Hepatocyte (in vitro differentiated cells): ENCODE measurements at regions not wholly inside any gene's neighbourhood (a gene's known extent, or its start where the extent isn't known, plus 50 kb on each side); places are given as distances from the start of the nearest gene placed in this dataset.

Experiments
- DNase-seq: peaks from one replicate; pipeline ENCODE4 v3.0.0-alpha.2; 2016; ENCODE audit warnings: low spot score
- H2AFZ ChIP-seq: fragments of 200-600 bp; sonication (generic); 2 replicates; pipeline ENCODE4 v1.6.0; 2016; ENCODE audit warnings: antibody characterized with exemption, mild to moderate bottlenecking
- H3K27ac ChIP-seq: fragments of 200-600 bp; sonication (generic); 2 replicates; pipeline ENCODE4 v1.5.1; 2016; ENCODE audit warnings: mild to moderate bottlenecking
- H3K27me3 ChIP-seq: fragments of 200-600 bp; sonication (generic); 2 replicates; pipeline ENCODE4 v1.6.1; 2016
- H3K36me3 ChIP-seq: fragments of 200-600 bp; sonication (generic); replicated peaks from 2 replicates; pipeline ENCODE4 v1.5.1; 2016; ENCODE audit warnings: low read depth; ENCODE audit not compliant: insufficient read depth
- H3K4me1 ChIP-seq: fragments of 200-600 bp; sonication (generic); 2 replicates; pipeline ENCODE4 v1.5.1; 2016; ENCODE audit warnings: mild to moderate bottlenecking, moderate library complexity; ENCODE audit not compliant: insufficient read depth
- H3K4me2 ChIP-seq: fragments of 200-600 bp; sonication (generic); 2 replicates; pipeline ENCODE4 v1.6.0; 2016
- H3K4me3 ChIP-seq: fragments of 200-600 bp; sonication (generic); 2 replicates; pipeline ENCODE4 v1.5.1; 2016; ENCODE audit warnings: mild to moderate bottlenecking
- H3K79me2 ChIP-seq: fragments of 200-600 bp; sonication (generic); 2 replicates; pipeline ENCODE4 v1.6.0; 2017; ENCODE audit warnings: mild to moderate bottlenecking
- H3K9me2 ChIP-seq: fragments of 200-600 bp; sonication (generic); replicated peaks from 2 replicates; pipeline ENCODE4 v1.6.0; 2017; ENCODE audit warnings: mild to moderate bottlenecking; ENCODE audit not compliant: insufficient read depth
- H3K9me3 ChIP-seq: fragments of 200-600 bp; sonication (generic); 2 replicates; pipeline ENCODE4 v1.5.1; 2016; ENCODE audit warnings: low read depth, mild to moderate bottlenecking
- H4K20me1 ChIP-seq: fragments of 200-600 bp; sonication (generic); 2 replicates; pipeline ENCODE4 v1.6.0; 2016; ENCODE audit warnings: mild to moderate bottlenecking; ENCODE audit not compliant: insufficient read depth, poor library complexity, severe bottlenecking
- EZH2 ChIP-seq: fragments of 200-600 bp; sonication (generic); IDR thresholded peaks from 2 replicates; pipeline ENCODE4 v1.6.1; 2016; ENCODE audit warnings: antibody characterized with exemption, mild to moderate bottlenecking, borderline replicate concordance
- EZH2phosphoT487 ChIP-seq: fragments of 200-600 bp; sonication (generic); IDR thresholded peaks from one replicate; pipeline ENCODE4 v1.6.1; 2018; ENCODE audit warnings: antibody characterized with exemption, mild to moderate bottlenecking, low read depth, moderate library complexity; ENCODE audit not compliant: unreplicated experiment, severe bottlenecking
- WGBS: methylation state at CpG from one replicate; pipeline ENCODE4 v1.1.6; 2016; ENCODE audit warnings: low lambda C conversion rate; ENCODE audit errors: missing lambda C conversion rate; 5-methylcytosine and 5-hydroxymethylcytosine counted together
- TF ChIP-seq, protein P1 (sequence below): fragments of 200-600 bp; sonication (generic); IDR thresholded peaks from 2 replicates; pipeline ENCODE4 v1.5.1; 2016; ENCODE audit warnings: antibody characterized with exemption, mild to moderate bottlenecking; ENCODE audit not compliant: poor library complexity

- Histone ChIP-seq H3K4me2 (peak overlapping the region; percentile 4), H3K27ac (no peak overlapping the region), H3K4me1 (no peaks in the 10 kb centered on the region), H2AFZ (no peak overlapping the region), H4K20me1 (no peaks in the 10 kb centered on the region), H3K9me3 (no peaks in the 10 kb centered on the region), H3K36me3 (no peaks in the 10 kb centered on the region), H3K9me2 (no peaks in the 10 kb centered on the region), H3K4me3 (no peak overlapping the region), H3K27me3 (no peaks in the 10 kb centered on the region), H3K79me2 (no peaks in the 10 kb centered on the region)
- no peak for DNase-seq
- TF ChIP-seq EZH2 (no peak), EZH2phosphoT487 (no peak)
- TF ChIP-seq, protein P1, sequence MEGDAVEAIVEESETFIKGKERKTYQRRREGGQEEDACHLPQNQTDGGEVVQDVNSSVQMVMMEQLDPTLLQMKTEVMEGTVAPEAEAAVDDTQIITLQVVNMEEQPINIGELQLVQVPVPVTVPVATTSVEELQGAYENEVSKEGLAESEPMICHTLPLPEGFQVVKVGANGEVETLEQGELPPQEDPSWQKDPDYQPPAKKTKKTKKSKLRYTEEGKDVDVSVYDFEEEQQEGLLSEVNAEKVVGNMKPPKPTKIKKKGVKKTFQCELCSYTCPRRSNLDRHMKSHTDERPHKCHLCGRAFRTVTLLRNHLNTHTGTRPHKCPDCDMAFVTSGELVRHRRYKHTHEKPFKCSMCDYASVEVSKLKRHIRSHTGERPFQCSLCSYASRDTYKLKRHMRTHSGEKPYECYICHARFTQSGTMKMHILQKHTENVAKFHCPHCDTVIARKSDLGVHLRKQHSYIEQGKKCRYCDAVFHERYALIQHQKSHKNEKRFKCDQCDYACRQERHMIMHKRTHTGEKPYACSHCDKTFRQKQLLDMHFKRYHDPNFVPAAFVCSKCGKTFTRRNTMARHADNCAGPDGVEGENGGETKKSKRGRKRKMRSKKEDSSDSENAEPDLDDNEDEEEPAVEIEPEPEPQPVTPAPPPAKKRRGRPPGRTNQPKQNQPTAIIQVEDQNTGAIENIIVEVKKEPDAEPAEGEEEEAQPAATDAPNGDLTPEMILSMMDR = no peak
- WGBS = 82% methylated on average over 3 of the region's 3 CpGs
Measured at GRCh38 chr7:114151777-114152176, 233.0 kb upstream of the PPP1R3A start.

DNA sequence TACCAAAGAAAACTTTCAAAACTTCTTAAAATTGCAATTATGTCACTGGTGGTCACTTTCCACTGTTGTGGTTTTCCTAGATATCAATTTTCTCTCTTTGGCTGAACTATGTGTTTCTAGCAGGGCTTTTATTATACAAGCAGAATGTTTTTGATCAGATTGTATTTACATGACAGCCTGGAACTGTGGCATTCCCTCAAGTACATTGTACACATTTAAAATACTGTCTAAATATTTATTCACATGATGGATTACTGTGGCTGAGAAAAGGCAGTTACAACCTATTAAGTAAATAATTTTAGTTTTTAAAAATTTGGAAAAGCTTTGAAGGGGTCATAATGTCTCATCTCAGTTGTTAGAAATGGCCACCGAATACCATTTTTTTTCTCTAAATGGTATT, 231.9 kb upstream of the PPP1R3A start:
- no peak overlapping the region for H3K4me2 ChIP-seq
- peak; percentile 59 for TF ChIP-seq EZH2phosphoT487
- TF ChIP-seq, protein P1 = no peak
- TF ChIP-seq EZH2 = no peak
- no peaks in the 10 kb centered on the region for H3K36me3 ChIP-seq
- H4K20me1 ChIP-seq = no peaks in the 10 kb centered on the region
- H3K4me1 ChIP-seq = no peaks in the 10 kb centered on the region
- H3K27ac ChIP-seq = no peak overlapping the region
- WGBS = 19% methylated on average over 1 of the region's 1 CpG
- H3K9me3 ChIP-seq = no peaks in the 10 kb centered on the region
- no peak overlapping the region for H2AFZ ChIP-seq
- H3K9me2 ChIP-seq = no peaks in the 10 kb centered on the region
- no peaks in the 10 kb centered on the region for H3K27me3 ChIP-seq
- no peak for DNase-seq
- no peak overlapping the region for H3K4me3 ChIP-seq
- no peaks in the 10 kb centered on the region for H3K79me2 ChIP-seq

GRCh38 chr7:114148779-114149178, 230.0 kb upstream of the PPP1R3A start:
- DNase-seq = no peak
- Histone ChIP-seq H3K4me2 (peak overlapping the region; percentile 2), H3K79me2 (no peaks in the 10 kb centered on the region), H3K4me3 (no peak overlapping the region), H2AFZ (no peak overlapping the region), H3K9me3 (no peaks in the 10 kb centered on the region), H4K20me1 (no peaks in the 10 kb centered on the region), H3K27ac (no peak overlapping the region), H3K27me3 (no peaks in the 10 kb centered on the region), H3K4me1 (no peaks in the 10 kb centered on the region), H3K36me3 (no peaks in the 10 kb centered on the region), H3K9me2 (no peaks in the 10 kb centered on the region)
- TF ChIP-seq EZH2phosphoT487 (no peak), EZH2 (no peak)
- TF ChIP-seq, protein P1 = no peak
- WGBS = 74% methylated on average over 3 of the region's 3 CpGs

DNA sequence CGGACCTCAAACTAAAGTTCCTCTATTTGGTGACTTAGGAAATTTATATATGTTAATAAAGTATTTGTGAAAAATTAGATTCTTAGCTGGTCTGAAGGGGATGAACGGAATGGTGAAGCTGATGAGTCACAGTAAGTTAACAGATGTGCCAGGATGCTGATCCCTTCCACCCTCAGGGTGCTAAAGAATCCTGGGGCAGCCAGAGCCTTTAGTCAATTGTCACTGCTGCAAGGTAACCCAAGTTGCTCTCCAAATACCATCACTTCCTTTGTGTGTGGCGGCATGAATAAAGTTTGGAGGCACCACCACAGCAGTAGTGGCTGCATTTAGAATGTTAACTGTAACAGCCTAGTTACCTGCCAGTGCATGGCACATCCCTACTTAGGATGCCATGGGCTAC, 222.6 kb upstream of the PPP1R3A start:
- H3K79me2 ChIP-seq = no peaks in the 10 kb centered on the region
- no peak overlapping the region for H3K4me3 ChIP-seq
- no peak overlapping the region for H3K4me2 ChIP-seq
- no peaks in the 10 kb centered on the region for H3K36me3 ChIP-seq
- no peaks in the 10 kb centered on the region for H3K9me3 ChIP-seq
- no peak for TF ChIP-seq EZH2
- TF ChIP-seq, protein P1 = no peak
- TF ChIP-seq EZH2phosphoT487 = no peak
- WGBS = 71% methylated on average over 3 of the region's 3 CpGs
- no peak overlapping the region for H3K27ac ChIP-seq
- no peaks in the 10 kb centered on the region for H3K9me2 ChIP-seq
- H4K20me1 ChIP-seq = no peaks in the 10 kb centered on the region
- DNase-seq = no peak
- H3K4me1 ChIP-seq = no peaks in the 10 kb centered on the region
- no peaks in the 10 kb centered on the region for H3K27me3 ChIP-seq
- no peak overlapping the region for H2AFZ ChIP-seq
